ENCODE measurements at regions not wholly inside any gene's neighbourhood (a gene's known extent, or its start where the extent isn't known, plus 50 kb on each side); places are given as distances from the start of the nearest gene placed in this dataset.
A peak's percentile ranks its signal among the peaks of the same experiment; 100 is the strongest.

DNA sequence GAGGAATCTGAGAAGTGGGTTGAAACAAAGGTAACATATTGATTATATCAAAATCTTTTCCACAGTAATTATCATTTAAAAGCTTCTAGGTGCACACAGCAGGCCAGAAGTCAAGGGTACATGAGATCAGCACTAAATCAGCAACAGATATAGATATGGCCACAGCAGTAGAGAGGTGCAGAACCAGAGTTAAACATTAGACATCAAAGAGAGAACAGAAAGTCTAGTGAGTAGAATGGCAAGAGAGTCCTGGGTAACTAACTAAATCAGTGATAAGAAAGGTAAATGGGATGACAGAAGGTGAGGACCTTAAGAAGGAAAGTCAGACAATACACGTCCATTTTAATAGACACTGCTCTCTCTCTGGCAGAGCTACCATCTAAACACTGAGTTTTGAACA, 119.5 kb upstream of the GRIA4 start:
- FAIRE-seq (no peak), DNase-seq (peak in 1 of 2 donors; percentile 10)
- Histone ChIP-seq H3K4me1 (ENCODE audit: control insufficient read depth in 3 of 3, insufficient read depth in 2 of 3, low read depth in 1 of 3, low read length in 2 of 3) (no peaks in the 10 kb centered on the region), H3K27ac (ENCODE audit: low read depth in 1 of 3, low read length in 2 of 3) (no peak overlapping the region), H3K9me3 (ENCODE audit: control insufficient read depth in 2 of 2, insufficient read depth in 1 of 2, low read depth in 1 of 2, low read length in 1 of 2) (no peaks in the 10 kb centered on the region), H3K36me3 (ENCODE audit: control insufficient read depth in 3 of 3, insufficient read depth in 2 of 3, low read depth in 1 of 3, low read length in 3 of 3) (no peaks in the 10 kb centered on the region), H3K27me3 (ENCODE audit: control insufficient read depth in 3 of 3, insufficient read depth in 3 of 3, low read length in 3 of 3) (no peaks in the 10 kb centered on the region), H3K4me3 (ENCODE audit: low read depth in 1 of 3, low read length in 3 of 3) (no peak overlapping the region)
- 62 to 70% (median 68%) methylated on average over 1 of the region's 1 CpG for WGBS, 3 donors

DNA sequence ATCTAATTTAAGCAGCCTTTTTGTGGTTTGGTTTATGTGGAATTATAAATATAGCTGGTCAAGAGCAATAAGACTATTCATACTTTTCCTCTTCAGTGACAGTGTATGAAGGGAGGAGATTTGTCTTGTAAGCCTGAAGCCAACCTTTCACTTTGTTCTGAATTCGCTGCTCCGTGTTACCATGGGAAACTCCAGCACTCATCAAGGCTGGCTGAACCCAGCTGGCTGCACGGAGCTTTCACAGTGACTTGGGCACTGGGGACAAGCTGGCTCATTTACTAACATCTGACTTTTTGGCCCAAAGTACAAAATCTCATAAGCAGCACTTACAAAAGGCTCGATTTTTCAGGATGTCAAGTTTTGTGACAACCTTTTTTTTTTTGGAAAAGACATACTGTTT, 120.4 kb upstream of the GRIA4 start:
- 50 to 80% (median 61%) methylated on average over 4 of the region's 4 CpGs for WGBS, 3 donors
- Histone ChIP-seq H3K4me3 (ENCODE audit: low read depth in 1 of 3, low read length in 3 of 3) (no peak overlapping the region), H3K27ac (ENCODE audit: low read depth in 1 of 3, low read length in 2 of 3) (no peak overlapping the region), H3K4me1 (ENCODE audit: control insufficient read depth in 3 of 3, insufficient read depth in 2 of 3, low read depth in 1 of 3, low read length in 2 of 3) (no peaks in the 10 kb centered on the region), H3K9me3 (ENCODE audit: control insufficient read depth in 2 of 2, insufficient read depth in 1 of 2, low read depth in 1 of 2, low read length in 1 of 2) (no peaks in the 10 kb centered on the region), H3K36me3 (ENCODE audit: control insufficient read depth in 3 of 3, insufficient read depth in 2 of 3, low read depth in 1 of 3, low read length in 3 of 3) (no peaks in the 10 kb centered on the region), H3K27me3 (ENCODE audit: control insufficient read depth in 3 of 3, insufficient read depth in 3 of 3, low read length in 3 of 3) (no peaks in the 10 kb centered on the region)
- FAIRE-seq (no peak), DNase-seq (no peak)

DNA sequence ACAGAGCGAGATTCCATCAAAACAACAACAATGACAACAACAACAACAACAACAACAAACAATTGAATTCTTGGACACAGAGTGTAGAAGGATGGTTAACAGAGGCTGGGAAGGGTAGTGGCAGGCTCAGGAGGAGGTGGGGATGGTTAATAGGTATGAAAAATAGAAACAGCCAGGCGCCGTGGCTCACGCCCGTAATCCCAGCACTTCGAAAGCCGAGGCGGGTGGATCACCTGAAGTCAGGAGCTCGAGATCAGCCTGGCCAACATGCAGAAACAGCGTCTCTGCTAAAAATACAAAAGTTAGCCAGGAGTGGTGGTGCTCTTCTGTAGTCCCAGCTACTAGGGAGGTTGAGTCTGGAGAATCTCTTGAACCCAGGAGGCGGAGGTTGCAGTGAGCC, 122.9 kb upstream of the GRIA4 start:
- DNase-seq (no peak), FAIRE-seq (no peak)
- no peaks in the 10 kb centered on the region for H3K27me3 ChIP-seq (ENCODE audit: control insufficient read depth in 3 of 3, insufficient read depth in 3 of 3, low read length in 3 of 3)
- 93 to 98% (median 97%) methylated on average over 11 of the region's 11 CpGs for WGBS, 3 donors
- no peak overlapping the region for H3K27ac ChIP-seq (ENCODE audit: low read depth in 1 of 3, low read length in 2 of 3)
- no peaks in the 10 kb centered on the region for H3K4me1 ChIP-seq (ENCODE audit: control insufficient read depth in 3 of 3, insufficient read depth in 2 of 3, low read depth in 1 of 3, low read length in 2 of 3)
- no peak overlapping the region for H3K4me3 ChIP-seq (ENCODE audit: low read depth in 1 of 3, low read length in 3 of 3)
- H3K9me3 ChIP-seq (ENCODE audit: control insufficient read depth in 2 of 2, insufficient read depth in 1 of 2, low read depth in 1 of 2, low read length in 1 of 2), result no peaks in the 10 kb centered on the region
- H3K36me3 ChIP-seq (ENCODE audit: control insufficient read depth in 3 of 3, insufficient read depth in 2 of 3, low read depth in 1 of 3, low read length in 3 of 3), result no peaks in the 10 kb centered on the region

DNA sequence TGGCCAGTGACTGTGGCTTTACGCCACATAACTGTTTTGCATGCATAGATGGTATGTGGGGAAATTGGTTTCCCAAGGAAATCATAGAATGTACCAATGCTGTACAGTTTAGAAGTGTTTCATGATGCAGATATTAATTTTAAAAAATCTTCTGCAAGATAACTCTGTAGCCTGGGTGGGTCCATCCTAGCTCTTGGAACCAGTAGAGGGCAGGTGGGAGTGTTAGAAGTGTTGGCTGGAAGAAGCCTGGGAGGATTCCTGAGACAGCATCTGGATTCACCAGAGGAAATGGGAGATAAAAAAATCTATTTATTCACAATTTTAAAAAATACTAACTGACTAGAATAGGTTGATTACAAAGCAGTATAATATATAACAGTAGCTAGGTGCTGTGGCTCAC, 139.9 kb upstream of the GRIA4 start:
- H3K27ac ChIP-seq (ENCODE audit: low read depth in 1 of 3, low read length in 2 of 3), result no peak overlapping the region
- H3K4me3 ChIP-seq (ENCODE audit: low read depth in 1 of 3, low read length in 3 of 3), result no peak overlapping the region
- WGBS, 3 donors, result 96 to 99% (median 97%) methylated on average over 1 of the region's 1 CpG
- no peaks in the 10 kb centered on the region for H3K9me3 ChIP-seq (ENCODE audit: control insufficient read depth in 2 of 2, insufficient read depth in 1 of 2, low read depth in 1 of 2, low read length in 1 of 2)
- no peaks in the 10 kb centered on the region for H3K4me1 ChIP-seq (ENCODE audit: control insufficient read depth in 3 of 3, insufficient read depth in 2 of 3, low read depth in 1 of 3, low read length in 2 of 3)
- FAIRE-seq (no peak), DNase-seq (no peak)
- H3K36me3 ChIP-seq (ENCODE audit: control insufficient read depth in 3 of 3, insufficient read depth in 2 of 3, low read depth in 1 of 3, low read length in 3 of 3), result no peaks in the 10 kb centered on the region
- H3K27me3 ChIP-seq (ENCODE audit: control insufficient read depth in 3 of 3, insufficient read depth in 3 of 3, low read length in 3 of 3), result no peaks in the 10 kb centered on the region

DNA sequence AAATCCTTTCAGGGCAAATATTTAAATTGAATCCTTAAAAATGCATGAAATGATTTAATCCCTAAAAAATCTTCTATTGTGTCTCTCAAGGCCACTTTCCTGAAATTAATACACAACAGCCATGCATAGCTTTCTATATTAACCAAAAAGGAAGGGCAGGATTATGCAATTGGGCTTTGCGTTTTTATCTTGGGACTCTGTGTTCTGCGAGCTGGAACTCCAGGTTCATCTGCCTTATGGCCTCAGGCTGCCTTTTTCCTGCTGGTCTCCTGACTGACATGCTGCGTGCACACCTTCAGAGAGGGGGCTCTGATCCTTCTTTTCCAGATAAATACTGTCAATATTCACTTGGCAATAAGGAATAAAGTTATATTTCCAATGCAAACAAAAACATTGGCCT, 141.7 kb upstream of the GRIA4 start:
- H3K36me3 ChIP-seq (ENCODE audit: control insufficient read depth in 3 of 3, insufficient read depth in 2 of 3, low read depth in 1 of 3, low read length in 3 of 3), result no peaks in the 10 kb centered on the region
- H3K4me3 ChIP-seq (ENCODE audit: low read depth in 1 of 3, low read length in 3 of 3), result no peak overlapping the region
- no peaks in the 10 kb centered on the region for H3K4me1 ChIP-seq (ENCODE audit: control insufficient read depth in 3 of 3, insufficient read depth in 2 of 3, low read depth in 1 of 3, low read length in 2 of 3)
- DNase-seq (no peak), FAIRE-seq (no peak)
- H3K27me3 ChIP-seq (ENCODE audit: control insufficient read depth in 3 of 3, insufficient read depth in 3 of 3, low read length in 3 of 3), result no peaks in the 10 kb centered on the region
- no peaks in the 10 kb centered on the region for H3K9me3 ChIP-seq (ENCODE audit: control insufficient read depth in 2 of 2, insufficient read depth in 1 of 2, low read depth in 1 of 2, low read length in 1 of 2)
- 48 to 53% (median 53%) methylated on average over 3 of the region's 3 CpGs for WGBS, 3 donors
- no peak overlapping the region for H3K27ac ChIP-seq (ENCODE audit: low read depth in 1 of 3, low read length in 2 of 3)

DNA sequence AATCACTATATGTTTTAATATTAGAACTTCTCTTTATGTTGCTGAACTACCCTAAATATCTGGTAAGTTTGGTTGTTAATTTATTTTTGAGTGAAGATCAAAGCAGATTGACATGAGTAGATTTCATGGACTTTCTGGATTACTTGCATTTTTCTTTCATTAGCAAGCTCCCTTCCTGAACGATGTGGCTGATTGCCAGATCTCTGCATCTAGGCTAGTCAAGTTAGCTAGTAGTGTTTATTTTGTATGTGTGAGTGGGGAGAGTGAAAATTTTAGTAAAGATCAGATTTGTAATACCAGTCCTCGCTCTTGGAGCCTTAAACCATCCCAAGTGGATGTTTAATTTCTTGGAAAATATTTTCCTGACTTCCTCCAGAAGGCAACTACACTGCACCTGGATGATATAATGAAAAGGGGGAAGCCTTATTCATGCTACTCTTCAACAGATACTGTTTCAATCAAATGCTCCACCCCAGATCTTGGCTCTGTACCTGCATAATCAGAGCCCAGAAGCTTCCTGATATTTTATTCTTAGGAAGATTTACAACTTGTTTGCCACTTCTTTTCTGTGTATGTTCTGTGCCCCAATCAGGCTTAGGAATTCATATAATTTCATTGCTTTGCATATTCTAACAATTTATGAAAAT, 143.2 kb upstream of the GRIA4 start:
- Histone ChIP-seq H3K27ac (ENCODE audit: low read depth in 1 of 3, low read length in 2 of 3) (no peak overlapping the region), H3K27me3 (ENCODE audit: control insufficient read depth in 3 of 3, insufficient read depth in 3 of 3, low read length in 3 of 3) (no peaks in the 10 kb centered on the region), H3K9me3 (ENCODE audit: control insufficient read depth in 2 of 2, insufficient read depth in 1 of 2, low read depth in 1 of 2, low read length in 1 of 2) (no peaks in the 10 kb centered on the region), H3K36me3 (ENCODE audit: control insufficient read depth in 3 of 3, insufficient read depth in 2 of 3, low read depth in 1 of 3, low read length in 3 of 3) (no peaks in the 10 kb centered on the region), H3K4me3 (ENCODE audit: low read depth in 1 of 3, low read length in 3 of 3) (no peak overlapping the region), H3K4me1 (ENCODE audit: control insufficient read depth in 3 of 3, insufficient read depth in 2 of 3, low read depth in 1 of 3, low read length in 2 of 3) (no peaks in the 10 kb centered on the region)
- WGBS, 3 donors, result 20 to 53% (median 31%) methylated on average over 2 of the region's 2 CpGs
- FAIRE-seq (no peak), DNase-seq (no peak)

DNA sequence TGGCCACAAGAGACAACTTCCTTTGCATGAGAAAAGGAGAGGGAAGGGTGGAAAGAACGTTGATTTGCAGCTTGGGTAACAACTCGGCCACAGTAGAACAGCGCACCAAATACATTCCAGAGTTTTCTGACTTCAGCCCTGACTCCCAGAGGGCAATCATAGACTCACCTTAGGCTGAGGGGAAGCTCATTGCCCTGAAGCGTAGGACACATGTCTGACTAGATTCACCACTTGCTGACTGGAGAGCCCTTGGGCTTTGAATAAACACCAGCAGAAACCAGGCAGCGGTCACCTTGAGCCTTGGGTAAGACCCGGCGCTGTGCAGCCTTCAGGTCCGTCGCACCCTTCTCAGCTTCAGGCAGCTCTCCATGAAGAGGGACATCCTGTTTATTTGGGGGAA, 151.8 kb upstream of the GRIA4 start:
- WGBS, 3 donors, result 88 to 94% (median 93%) methylated on average over 9 of the region's 9 CpGs
- Histone ChIP-seq H3K36me3 (ENCODE audit: control insufficient read depth in 3 of 3, insufficient read depth in 2 of 3, low read depth in 1 of 3, low read length in 3 of 3) (no peaks in the 10 kb centered on the region), H3K4me3 (ENCODE audit: low read depth in 1 of 3, low read length in 3 of 3) (no peak overlapping the region), H3K27ac (ENCODE audit: low read depth in 1 of 3, low read length in 2 of 3) (no peak overlapping the region), H3K27me3 (ENCODE audit: control insufficient read depth in 3 of 3, insufficient read depth in 3 of 3, low read length in 3 of 3) (no peaks in the 10 kb centered on the region), H3K4me1 (ENCODE audit: control insufficient read depth in 3 of 3, insufficient read depth in 2 of 3, low read depth in 1 of 3, low read length in 2 of 3) (no peaks in the 10 kb centered on the region), H3K9me3 (ENCODE audit: control insufficient read depth in 2 of 2, insufficient read depth in 1 of 2, low read depth in 1 of 2, low read length in 1 of 2) (peaks cover 0 to 6% of the 10 kb centered on the region in 2 donors)
- FAIRE-seq, result no peak
- DNase-seq, result no peak

DNA sequence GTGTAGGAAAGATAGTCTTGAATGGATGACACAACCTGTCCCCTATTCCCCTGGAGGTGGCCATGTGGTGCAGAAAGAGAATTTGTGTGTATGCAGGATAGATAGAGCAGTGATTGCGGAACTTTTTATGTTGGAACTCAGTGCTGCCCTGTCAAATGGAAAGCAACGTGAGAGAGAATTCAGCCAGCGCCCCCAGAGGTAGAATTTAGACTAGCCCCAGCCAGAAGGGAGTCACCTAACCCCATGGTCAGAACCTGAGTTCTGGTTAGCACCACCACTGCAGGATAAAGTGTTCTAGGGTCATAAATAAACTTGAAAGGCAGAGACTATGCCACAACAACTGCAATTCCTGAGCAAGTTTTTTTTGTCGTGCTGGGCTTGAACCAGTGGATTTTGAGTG, 152.9 kb upstream of the GRIA4 start:
- 82 to 89% (median 84%) methylated on average over 4 of the region's 4 CpGs for WGBS, 3 donors
- Histone ChIP-seq H3K4me3 (ENCODE audit: low read depth in 1 of 3, low read length in 3 of 3) (no peak overlapping the region), H3K27me3 (ENCODE audit: control insufficient read depth in 3 of 3, insufficient read depth in 3 of 3, low read length in 3 of 3) (no peaks in the 10 kb centered on the region), H3K9me3 (ENCODE audit: control insufficient read depth in 2 of 2, insufficient read depth in 1 of 2, low read depth in 1 of 2, low read length in 1 of 2) (peaks cover 0 to 6% of the 10 kb centered on the region in 2 donors), H3K27ac (ENCODE audit: low read depth in 1 of 3, low read length in 2 of 3) (no peak overlapping the region), H3K4me1 (ENCODE audit: control insufficient read depth in 3 of 3, insufficient read depth in 2 of 3, low read depth in 1 of 3, low read length in 2 of 3) (no peaks in the 10 kb centered on the region), H3K36me3 (ENCODE audit: control insufficient read depth in 3 of 3, insufficient read depth in 2 of 3, low read depth in 1 of 3, low read length in 3 of 3) (no peaks in the 10 kb centered on the region)
- FAIRE-seq (no peak), DNase-seq (no peak)

DNA sequence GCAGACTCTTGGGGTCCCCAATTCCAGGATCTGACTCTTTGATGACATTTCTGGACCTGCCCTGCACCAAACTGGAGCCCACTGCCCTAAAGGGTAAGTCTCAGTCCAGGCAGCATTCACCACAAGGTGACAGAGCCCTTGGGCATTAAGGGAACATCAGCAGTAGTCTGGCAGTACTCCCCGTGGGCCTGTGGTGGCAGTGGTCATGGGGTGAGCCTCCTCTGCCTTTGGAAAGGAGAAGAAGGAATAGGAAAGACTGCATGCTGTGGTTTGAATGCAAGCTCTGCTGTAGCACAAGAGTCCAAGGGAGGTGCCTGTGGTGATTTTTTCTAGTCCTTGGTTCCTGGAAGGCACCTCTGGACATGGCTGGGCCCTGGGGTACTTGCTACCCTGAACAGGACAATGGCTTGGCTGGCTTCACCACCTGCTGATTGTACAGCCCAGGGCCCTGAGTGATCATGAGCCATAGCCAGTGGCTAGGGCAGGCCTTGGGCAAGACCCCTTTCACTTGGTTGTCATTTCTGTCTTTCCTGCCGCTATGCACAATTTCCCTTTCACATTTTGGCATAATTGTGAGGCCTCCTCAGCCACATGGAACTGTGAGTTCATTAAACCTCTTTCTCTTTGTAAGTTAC, 160.7 kb upstream of the GRIA4 start:
- no peaks in the 10 kb centered on the region for H3K27me3 ChIP-seq (ENCODE audit: control insufficient read depth in 3 of 3, insufficient read depth in 3 of 3, low read length in 3 of 3)
- no peaks in the 10 kb centered on the region for H3K4me1 ChIP-seq (ENCODE audit: control insufficient read depth in 3 of 3, insufficient read depth in 2 of 3, low read depth in 1 of 3, low read length in 2 of 3)
- FAIRE-seq (no peak), DNase-seq (no peak)
- H3K36me3 ChIP-seq (ENCODE audit: control insufficient read depth in 3 of 3, insufficient read depth in 2 of 3, low read depth in 1 of 3, low read length in 3 of 3), result no peaks in the 10 kb centered on the region
- H3K9me3 ChIP-seq (ENCODE audit: control insufficient read depth in 2 of 2, insufficient read depth in 1 of 2, low read depth in 1 of 2, low read length in 1 of 2), result peaks cover 0 to 1% of the 10 kb centered on the region in 2 donors
- H3K4me3 ChIP-seq (ENCODE audit: low read depth in 1 of 3, low read length in 3 of 3), result no peak overlapping the region
- 82 to 87% (median 85%) methylated on average over 2 of the region's 2 CpGs for WGBS, 3 donors
- no peak overlapping the region for H3K27ac ChIP-seq (ENCODE audit: low read depth in 1 of 3, low read length in 2 of 3)
